ENCODE measurements at regions not wholly inside any gene's neighbourhood (a gene's known extent, or its start where the extent isn't known, plus 50 kb on each side); places are given as distances from the start of the nearest gene placed in this dataset.

GRCh38 chr11:103659206-103659618 lies 377.2 kb upstream of the DDI1 start:
- H3K4me3 ChIP-seq = no peak overlapping the region
- H3K79me2 ChIP-seq (ENCODE audit: control insufficient read depth, insufficient read depth, low read length) = no peaks in the 10 kb centered on the region
- ATAC-seq (peak; percentile 49; the same call in 2 of the 3 replicates), FAIRE-seq (no peak), DNase-seq (ENCODE audit: low read depth, low spot score) (no peak)
- no peaks in the 10 kb centered on the region for H4K20me1 ChIP-seq (ENCODE audit: control insufficient read depth, insufficient read depth)
- TF ChIP-seq CTCF (IDR thresholded peaks at IDR 0.05 in 2 of 3, conservative IDR thresholded peaks at IDR 0.05 in 1 of 3; ENCODE audit: control insufficient read depth in 2 of 3, extremely low read depth in 1 of 3, insufficient read depth in 1 of 3, low read depth in 3 of 3, low read length in 3 of 3) (peak in 1 of 3 experiments; percentile 6; a peak in 2 of 6 replicates), RAD21 (IDR thresholded peaks at IDR 0.05; ENCODE audit: insufficient read depth, low read depth, low read length) (peak; percentile 52; the same call in 1 of the 2 replicates), HDGF (IDR thresholded peaks at IDR 0.05) (no peak), SMC3 (IDR thresholded peaks at IDR 0.05; ENCODE audit: borderline replicate concordance, low read length) (no peak), BRCA1 (IDR thresholded peaks at IDR 0.05; ENCODE audit: low read depth, low read length) (no peak), TAF1 (IDR thresholded peaks at IDR 0.05; ENCODE audit: borderline replicate concordance, low read depth, low read length) (no peak), CHD2 (IDR thresholded peaks at IDR 0.05; ENCODE audit: borderline replicate concordance, low read depth, low read length) (no peak), CHD1 (IDR thresholded peaks at IDR 0.05; ENCODE audit: low read depth, low read length) (no peak), LARP7 (IDR thresholded peaks at IDR 0.05) (no peak), POLR2AphosphoS2 (IDR thresholded peaks at IDR 0.05; ENCODE audit: low read depth, low read length) (no peak), CHD4 (IDR thresholded peaks at IDR 0.05) (no peak)
- TF ChIP-seq, protein P1, sequence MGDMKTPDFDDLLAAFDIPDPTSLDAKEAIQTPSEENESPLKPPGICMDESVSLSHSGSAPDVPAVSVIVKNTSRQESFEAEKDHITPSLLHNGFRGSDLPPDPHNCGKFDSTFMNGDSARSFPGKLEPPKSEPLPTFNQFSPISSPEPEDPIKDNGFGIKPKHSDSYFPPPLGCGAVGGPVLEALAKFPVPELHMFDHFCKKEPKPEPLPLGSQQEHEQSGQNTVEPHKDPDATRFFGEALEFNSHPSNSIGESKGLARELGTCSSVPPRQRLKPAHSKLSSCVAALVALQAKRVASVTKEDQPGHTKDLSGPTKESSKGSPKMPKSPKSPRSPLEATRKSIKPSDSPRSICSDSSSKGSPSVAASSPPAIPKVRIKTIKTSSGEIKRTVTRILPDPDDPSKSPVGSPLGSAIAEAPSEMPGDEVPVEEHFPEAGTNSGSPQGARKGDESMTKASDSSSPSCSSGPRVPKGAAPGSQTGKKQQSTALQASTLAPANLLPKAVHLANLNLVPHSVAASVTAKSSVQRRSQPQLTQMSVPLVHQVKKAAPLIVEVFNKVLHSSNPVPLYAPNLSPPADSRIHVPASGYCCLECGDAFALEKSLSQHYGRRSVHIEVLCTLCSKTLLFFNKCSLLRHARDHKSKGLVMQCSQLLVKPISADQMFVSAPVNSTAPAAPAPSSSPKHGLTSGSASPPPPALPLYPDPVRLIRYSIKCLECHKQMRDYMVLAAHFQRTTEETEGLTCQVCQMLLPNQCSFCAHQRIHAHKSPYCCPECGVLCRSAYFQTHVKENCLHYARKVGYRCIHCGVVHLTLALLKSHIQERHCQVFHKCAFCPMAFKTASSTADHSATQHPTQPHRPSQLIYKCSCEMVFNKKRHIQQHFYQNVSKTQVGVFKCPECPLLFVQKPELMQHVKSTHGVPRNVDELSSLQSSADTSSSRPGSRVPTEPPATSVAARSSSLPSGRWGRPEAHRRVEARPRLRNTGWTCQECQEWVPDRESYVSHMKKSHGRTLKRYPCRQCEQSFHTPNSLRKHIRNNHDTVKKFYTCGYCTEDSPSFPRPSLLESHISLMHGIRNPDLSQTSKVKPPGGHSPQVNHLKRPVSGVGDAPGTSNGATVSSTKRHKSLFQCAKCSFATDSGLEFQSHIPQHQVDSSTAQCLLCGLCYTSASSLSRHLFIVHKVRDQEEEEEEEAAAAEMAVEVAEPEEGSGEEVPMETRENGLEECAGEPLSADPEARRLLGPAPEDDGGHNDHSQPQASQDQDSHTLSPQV (IDR thresholded peaks at IDR 0.05) = no peak
- no peaks in the 10 kb centered on the region for H3K4me1 ChIP-seq (ENCODE audit: control insufficient read depth, insufficient read depth, low read length)
- no peaks in the 10 kb centered on the region for H3K27me3 ChIP-seq (replicated peaks in 1 of 2; ENCODE audit: control insufficient read depth in 2 of 2, insufficient read depth in 2 of 2, low read length in 1 of 2)
- no peak overlapping the region for H3K9ac ChIP-seq (ENCODE audit: control insufficient read depth, insufficient read depth, low read length)
- RAD21 ChIA-PET (ENCODE audit: unreplicated experiment) = no interaction called here
- H3K36me3 ChIP-seq (ENCODE audit: control insufficient read depth in 2 of 2, insufficient read depth in 2 of 2, low read length in 1 of 2) = no peaks in the 10 kb centered on the region
- SMC1A ChIA-PET (ENCODE audit: uncharacterized antibody, unreplicated experiment) = no interaction called here
- H3K4me2 ChIP-seq (ENCODE audit: control insufficient read depth, insufficient read depth) = no peak overlapping the region
- H3K27ac ChIP-seq (ENCODE audit: control insufficient read depth, insufficient read depth) = no peak overlapping the region
- no peak overlapping the region for H2AFZ ChIP-seq (ENCODE audit: control insufficient read depth, low read depth, low read length)
- POLR2A ChIA-PET = no interaction called here
- intact Hi-C loops (cut with micrococcal nuclease; ENCODE audit: unreplicated experiment) = no loop called here
- in situ Hi-C loops (cut with MboI) = no loop called here
- CTCF ChIA-PET = no interaction called here
- no peaks in the 10 kb centered on the region for H3K9me3 ChIP-seq (replicated peaks; ENCODE audit: control insufficient read depth, insufficient read depth, low read length)
- no TSS peak for BruUV-seq (replicated peaks)

Data from GM12878 (cell line).